Trophoblast cell (in vitro differentiated cells and primary cell): ENCODE measurements at regions not wholly inside any gene's neighbourhood (a gene's known extent, or its start where the extent isn't known, plus 50 kb on each side); places are given as distances from the start of the nearest gene placed in this dataset.

Source experiments
- DNase-seq, 2 donors: peaks; one replicate each; pipeline ENCODE4 v3.0.0-alpha.2; 2016
- H2AFZ ChIP-seq: 2 replicates; pipeline ENCODE4 v1.6.1; 2013; ENCODE audit warnings: low read length, moderate library complexity, mild to moderate bottlenecking; ENCODE audit not compliant: insufficient read depth, poor library complexity
- H2AK5ac ChIP-seq: 2 replicates; pipeline ENCODE4 v1.6.1; 2013; ENCODE audit warnings: mild to moderate bottlenecking, low read length
- H2BK120ac ChIP-seq: 2 replicates; pipeline ENCODE4 v1.6.1; 2013; ENCODE audit warnings: low read length, mild to moderate bottlenecking, moderate library complexity; ENCODE audit not compliant: insufficient read depth, poor library complexity
- H2BK12ac ChIP-seq: 2 replicates; pipeline ENCODE4 v1.6.1; 2013; ENCODE audit warnings: mild to moderate bottlenecking, low read length, moderate library complexity
- H2BK5ac ChIP-seq: 2 replicates; pipeline ENCODE4 v1.6.1; 2013; ENCODE audit warnings: low read length, low read depth, moderate library complexity, mild to moderate bottlenecking; ENCODE audit not compliant: poor library complexity
- H3K14ac ChIP-seq: 2 replicates; pipeline ENCODE4 v1.6.1; 2013; ENCODE audit warnings: mild to moderate bottlenecking, low read length
- H3K18ac ChIP-seq: 2 replicates; pipeline ENCODE4 v1.6.1; 2013; ENCODE audit warnings: mild to moderate bottlenecking, low read length
- H3K23ac ChIP-seq: 2 replicates; pipeline ENCODE4 v1.6.1; 2013; ENCODE audit warnings: low read length
- H3K27ac ChIP-seq: 2 replicates; pipeline ENCODE4 v1.5.1; 2013; ENCODE audit warnings: low read depth, mild to moderate bottlenecking, inconsistent platforms, low read length, moderate library complexity
- H3K27me3 ChIP-seq: 2 replicates; pipeline ENCODE4 v1.6.1; 2013; ENCODE audit warnings: inconsistent platforms, mild to moderate bottlenecking, low read length, moderate library complexity; ENCODE audit not compliant: insufficient read depth
- H3K36me3 ChIP-seq, 2 experiments: 1 replicate in 1 of 2; 2 replicates in 1 of 2; pipeline ENCODE4 v1.6.1; 2013; ENCODE audit warnings: low read length in 2 of 2, mild to moderate bottlenecking in 2 of 2, moderate library complexity in 1 of 2; ENCODE audit not compliant: insufficient read depth in 2 of 2, control insufficient read depth in 1 of 2
- H3K4ac ChIP-seq: 2 replicates; pipeline ENCODE4 v1.6.1; 2013; ENCODE audit warnings: low read depth, mild to moderate bottlenecking, low read length, moderate library complexity
- H3K4me1 ChIP-seq, 2 experiments: 1 replicate in 1 of 2; 2 replicates in 1 of 2; pipeline ENCODE4 v1.6.1; 2013; ENCODE audit warnings: low read length in 2 of 2, mild to moderate bottlenecking in 2 of 2, moderate library complexity in 1 of 2; ENCODE audit not compliant: insufficient read depth in 2 of 2, control insufficient read depth in 1 of 2
- H3K4me2 ChIP-seq: 2 replicates; pipeline ENCODE4 v1.6.1; 2013; ENCODE audit warnings: inconsistent platforms, mild to moderate bottlenecking, low read length, moderate library complexity
- H3K4me3 ChIP-seq: 2 replicates; pipeline ENCODE4 v1.5.1; 2013; ENCODE audit warnings: mild to moderate bottlenecking, low read depth, low read length, inconsistent platforms
- H3K79me1 ChIP-seq: one replicate; pipeline ENCODE4 v1.6.1; 2013; ENCODE audit warnings: low read length
- H3K79me2 ChIP-seq: 2 replicates; pipeline ENCODE4 v1.6.1; 2013; ENCODE audit warnings: low read length, mild to moderate bottlenecking; ENCODE audit not compliant: control insufficient read depth, insufficient read depth, poor library complexity
- H3K9ac ChIP-seq: 2 replicates; pipeline ENCODE4 v1.6.1; 2013; ENCODE audit warnings: mild to moderate bottlenecking, low read length
- H3K9me3 ChIP-seq: 2 replicates; pipeline ENCODE4 v1.6.1; 2013; ENCODE audit warnings: low read depth, mild to moderate bottlenecking, control low read depth, inconsistent platforms, low read length; ENCODE audit not compliant: insufficient read depth
- H4K12ac ChIP-seq: 2 replicates; pipeline ENCODE4 v1.6.1; 2013; ENCODE audit warnings: low read depth, mild to moderate bottlenecking, low read length, moderate library complexity
- H4K8ac ChIP-seq: 2 replicates; pipeline ENCODE4 v1.6.1; 2013; ENCODE audit warnings: low read depth, mild to moderate bottlenecking, low read length, moderate library complexity
- H4K91ac ChIP-seq: one replicate; pipeline ENCODE4 v1.6.1; 2013; ENCODE audit warnings: low read depth, mild to moderate bottlenecking, low read length, moderate library complexity
- WGBS: extraction: QIAGEN DNeasy Blood & Tissue Kit; methylation state at CpG from one replicate; pipeline ENCODE4 v1.1.7; 2013; ENCODE audit warnings: missing lambda C conversion rate; ENCODE audit not compliant: insufficient read length, insufficient coverage; ENCODE audit errors: extremely low coverage; 5-methylcytosine and 5-hydroxymethylcytosine counted together

- H3K27me3 ChIP-seq = no peaks in the 10 kb centered on the region
- H2BK5ac ChIP-seq = no peak overlapping the region
- no peak overlapping the region for H3K4me3 ChIP-seq
- H4K91ac ChIP-seq = no peak overlapping the region
- no peak overlapping the region for H3K18ac ChIP-seq
- H3K79me2 ChIP-seq = no peaks in the 10 kb centered on the region
- H3K27ac ChIP-seq = no peak overlapping the region
- no CpG with 5 or more reads among the region's 2 CpGs for WGBS
- H3K4me2 ChIP-seq = no peak overlapping the region
- H3K9ac ChIP-seq = no peak overlapping the region
- no peak overlapping the region for H2AFZ ChIP-seq
- H3K79me1 ChIP-seq = no peaks in the 10 kb centered on the region
- H2BK120ac ChIP-seq = no peak overlapping the region
- no peak overlapping the region for H3K23ac ChIP-seq
- no peak overlapping the region for H3K14ac ChIP-seq
- H3K9me3 ChIP-seq = no peaks in the 10 kb centered on the region
- no peak overlapping the region for H2AK5ac ChIP-seq
- H3K36me3 ChIP-seq = no peaks in the 10 kb centered on the region
- no peak overlapping the region for H2BK12ac ChIP-seq
- H4K8ac ChIP-seq = no peak overlapping the region
- no peak overlapping the region for H4K12ac ChIP-seq
- no peak overlapping the region for H3K4ac ChIP-seq
- DNase-seq = no peak
- H3K4me1 ChIP-seq = no peaks in the 10 kb centered on the region
Observed at GRCh38 chr2:126304154-126304553, 351.8 kb upstream of the GYPC start.

GRCh38 chr2:126306539-126306938 lies 349.4 kb upstream of the GYPC start:
- no peak overlapping the region for H2BK120ac ChIP-seq
- H4K91ac ChIP-seq = no peak overlapping the region
- WGBS = no CpG with 5 or more reads among the region's 4 CpGs
- no peak overlapping the region for H4K8ac ChIP-seq
- no peak overlapping the region for H2AFZ ChIP-seq
- H3K9ac ChIP-seq = no peak overlapping the region
- H3K9me3 ChIP-seq = no peaks in the 10 kb centered on the region
- H3K14ac ChIP-seq = no peak overlapping the region
- H4K12ac ChIP-seq = no peak overlapping the region
- no peaks in the 10 kb centered on the region for H3K79me1 ChIP-seq
- H3K18ac ChIP-seq = no peak overlapping the region
- H3K79me2 ChIP-seq = no peaks in the 10 kb centered on the region
- no peak overlapping the region for H3K4ac ChIP-seq
- no peaks in the 10 kb centered on the region for H3K4me1 ChIP-seq
- DNase-seq = no peak
- no peak overlapping the region for H3K4me2 ChIP-seq
- no peaks in the 10 kb centered on the region for H3K36me3 ChIP-seq
- no peak overlapping the region for H2AK5ac ChIP-seq
- H3K23ac ChIP-seq = no peak overlapping the region
- no peaks in the 10 kb centered on the region for H3K27me3 ChIP-seq
- no peak overlapping the region for H3K4me3 ChIP-seq
- no peak overlapping the region for H3K27ac ChIP-seq
- H2BK5ac ChIP-seq = no peak overlapping the region
- H2BK12ac ChIP-seq = no peak overlapping the region

GRCh38 chr2:126307740-126308139 lies 348.2 kb upstream of the GYPC start:
- no peak overlapping the region for H2BK5ac ChIP-seq
- H2AK5ac ChIP-seq = no peak overlapping the region
- no peaks in the 10 kb centered on the region for H3K79me1 ChIP-seq
- no peak overlapping the region for H2AFZ ChIP-seq
- WGBS = no CpG with 5 or more reads among the region's 8 CpGs
- no peaks in the 10 kb centered on the region for H3K9me3 ChIP-seq
- H2BK12ac ChIP-seq = no peak overlapping the region
- no peaks in the 10 kb centered on the region for H3K79me2 ChIP-seq
- no peak overlapping the region for H3K9ac ChIP-seq
- no peaks in the 10 kb centered on the region for H3K4me1 ChIP-seq
- no peak overlapping the region for H3K4me2 ChIP-seq
- no peak overlapping the region for H3K4ac ChIP-seq
- no peaks in the 10 kb centered on the region for H3K27me3 ChIP-seq
- no peak overlapping the region for H3K27ac ChIP-seq
- no peak overlapping the region for H3K23ac ChIP-seq
- no peak overlapping the region for H4K8ac ChIP-seq
- DNase-seq = no peak
- no peak overlapping the region for H4K91ac ChIP-seq
- no peak overlapping the region for H3K4me3 ChIP-seq
- no peak overlapping the region for H3K14ac ChIP-seq
- peak overlapping the region; percentile 22 for H4K12ac ChIP-seq
- no peak overlapping the region for H2BK120ac ChIP-seq
- no peak overlapping the region for H3K18ac ChIP-seq
- no peaks in the 10 kb centered on the region for H3K36me3 ChIP-seq

- Histone ChIP-seq H3K18ac (no peak overlapping the region), H2BK120ac (no peak overlapping the region), H2BK12ac (no peak overlapping the region), H3K36me3 (no peaks in the 10 kb centered on the region), H2AK5ac (no peak overlapping the region), H3K79me2 (no peaks in the 10 kb centered on the region), H3K4me3 (no peak overlapping the region), H2BK5ac (no peak overlapping the region), H3K27me3 (no peaks in the 10 kb centered on the region), H3K23ac (no peak overlapping the region), H3K4ac (no peak overlapping the region), H3K27ac (no peak overlapping the region), H3K79me1 (no peaks in the 10 kb centered on the region), H3K9me3 (no peaks in the 10 kb centered on the region), H4K91ac (no peak overlapping the region), H3K14ac (no peak overlapping the region), H3K9ac (no peak overlapping the region), H3K4me2 (no peak overlapping the region), H3K4me1 (no peaks in the 10 kb centered on the region), H2AFZ (no peak overlapping the region), H4K12ac (no peak overlapping the region), H4K8ac (no peak overlapping the region)
- DNase-seq = no peak
- no CpG with 5 or more reads among the region's 2 CpGs for WGBS
Observed at GRCh38 chr2:126309185-126309584, 346.8 kb upstream of the GYPC start.
